NCI-H1694 (cell line): ENCODE measurements at regions not wholly inside any gene's neighbourhood (a gene's known extent, or its start where the extent isn't known, plus 50 kb on each side); places are given as distances from the start of the nearest gene placed in this dataset.
A peak's percentile ranks its signal among the peaks of the same experiment; 100 is the strongest.

Experiments
- DNase-seq: peaks from one replicate; lab custom pipeline; 2025; lab: John Stamatoyannopoulos, UW

GRCh38 chr5:8908055-8908683, 637.7 kb downstream of the SEMA5A start:
- DNase-seq, result peak; percentile 10

- no peak for DNase-seq
Measured at GRCh38 chr5:8912106-8912505, 633.8 kb downstream of the SEMA5A start.

GRCh38 chr5:8913522-8913921, 632.4 kb downstream of the SEMA5A start:
- no peak for DNase-seq

- DNase-seq, result no peak
Measured at GRCh38 chr5:8919096-8919495, 626.8 kb downstream of the SEMA5A start.

- DNase-seq, result no peak
Measured at GRCh38 chr5:8923526-8923925, 622.3 kb downstream of the SEMA5A start.

GRCh38 chr5:8924054-8924793, 621.7 kb downstream of the SEMA5A start:
- no peak for DNase-seq

- DNase-seq, result no peak
Measured at GRCh38 chr5:8930021-8930420, 615.9 kb downstream of the SEMA5A start.

- no peak for DNase-seq
Measured at GRCh38 chr5:8934455-8934854, 611.4 kb downstream of the SEMA5A start.

GRCh38 chr5:8940934-8941333, 604.9 kb downstream of the SEMA5A start:
- no peak for DNase-seq

- no peak for DNase-seq
Measured at GRCh38 chr5:8943301-8943700, 602.6 kb downstream of the SEMA5A start.

GRCh38 chr5:8944005-8944404, 601.9 kb downstream of the SEMA5A start:
- no peak for DNase-seq

GRCh38 chr5:8945972-8946371, 599.9 kb downstream of the SEMA5A start:
- DNase-seq, result no peak

GRCh38 chr5:8949908-8950307, 596.0 kb downstream of the SEMA5A start:
- no peak for DNase-seq

GRCh38 chr5:8952147-8952546, 593.7 kb downstream of the SEMA5A start:
- no peak for DNase-seq

GRCh38 chr5:8953016-8953415, 592.9 kb downstream of the SEMA5A start:
- DNase-seq, result no peak

- DNase-seq, result no peak
Measured at GRCh38 chr5:8953911-8954438, 591.9 kb downstream of the SEMA5A start.

GRCh38 chr5:8954801-8955200, 591.1 kb downstream of the SEMA5A start:
- no peak for DNase-seq

GRCh38 chr5:8956659-8957058, 589.2 kb downstream of the SEMA5A start:
- DNase-seq, result no peak

GRCh38 chr5:8958602-8959001, 587.3 kb downstream of the SEMA5A start:
- no peak for DNase-seq

GRCh38 chr5:8961219-8961618, 584.7 kb downstream of the SEMA5A start:
- no peak for DNase-seq

GRCh38 chr5:8961956-8962355, 583.9 kb downstream of the SEMA5A start:
- DNase-seq, result no peak

- no peak for DNase-seq
Measured at GRCh38 chr5:8981016-8981415, 564.9 kb downstream of the SEMA5A start.

- no peak for DNase-seq
Measured at GRCh38 chr5:8981496-8981895, 564.4 kb downstream of the SEMA5A start.

- DNase-seq, result no peak
Measured at GRCh38 chr5:8984386-8984785, 561.5 kb downstream of the SEMA5A start.
